ENCODE measurements at regions not wholly inside any gene's neighbourhood (a gene's known extent, or its start where the extent isn't known, plus 50 kb on each side); places are given as distances from the start of the nearest gene placed in this dataset.

GRCh38 chr3:180825964-180826363 lies 86.5 kb upstream of the FXR1 start:
- intact Hi-C loops (cut with micrococcal nuclease), result no loop called here
- DNase-seq (no peak), ATAC-seq (no peak)
- Histone ChIP-seq H3K27me3 (ENCODE audit: low read length) (peaks cover 32% of the 10 kb centered on the region), H3K9me3 (ENCODE audit: low read length) (no peaks in the 10 kb centered on the region), H2AFZ (ENCODE audit: low read length) (no peak overlapping the region), H4K20me1 (ENCODE audit: low read length) (no peaks in the 10 kb centered on the region), H3K36me3 (ENCODE audit: low read depth, low read length) (no peaks in the 10 kb centered on the region), H3K4me2 (ENCODE audit: low read length) (no peak overlapping the region), H3K27ac (ENCODE audit: low read length) (no peak overlapping the region), H3K9ac (ENCODE audit: low read length) (no peak overlapping the region), H3K9me2 (replicated peaks; ENCODE audit: low read length) (no peaks in the 10 kb centered on the region), H3K4me3 (ENCODE audit: low read length) (no peak overlapping the region), H3K4me1 (ENCODE audit: insufficient read depth, low read length) (no peaks in the 10 kb centered on the region), H3K79me2 (ENCODE audit: low read length) (no peaks in the 10 kb centered on the region), H3F3A (ENCODE audit: low read length, unreplicated experiment) (no peaks in the 10 kb centered on the region)
- POLR2A ChIA-PET (ENCODE audit: unreplicated experiment), result no interaction called here
- BruUV-seq (replicated peaks), result no TSS peak
- CTCF ChIA-PET, result no interaction called here
- TF ChIP-seq EZH2 (IDR thresholded peaks at IDR 0.05; ENCODE audit: low read length, unreplicated experiment) (no peak), CTCF (conservative IDR thresholded peaks at IDR 0.05; ENCODE audit: low read depth, low read length) (no peak)

GRCh38 chr3:180827171-180827570 lies 85.3 kb upstream of the FXR1 start:
- Histone ChIP-seq H4K20me1 (ENCODE audit: low read length) (no peaks in the 10 kb centered on the region), H3K36me3 (ENCODE audit: low read depth, low read length) (no peaks in the 10 kb centered on the region), H2AFZ (ENCODE audit: low read length) (no peak overlapping the region), H3F3A (ENCODE audit: low read length, unreplicated experiment) (no peaks in the 10 kb centered on the region), H3K9me3 (ENCODE audit: low read length) (no peaks in the 10 kb centered on the region), H3K4me3 (ENCODE audit: low read length) (no peak overlapping the region), H3K27me3 (ENCODE audit: low read length) (peaks cover 33% of the 10 kb centered on the region), H3K9me2 (replicated peaks; ENCODE audit: low read length) (no peaks in the 10 kb centered on the region), H3K4me1 (ENCODE audit: insufficient read depth, low read length) (no peaks in the 10 kb centered on the region), H3K9ac (ENCODE audit: low read length) (no peak overlapping the region), H3K4me2 (ENCODE audit: low read length) (no peak overlapping the region), H3K27ac (ENCODE audit: low read length) (no peak overlapping the region), H3K79me2 (ENCODE audit: low read length) (no peaks in the 10 kb centered on the region)
- no peak for ATAC-seq
- CTCF ChIA-PET, result no interaction called here
- POLR2A ChIA-PET (ENCODE audit: unreplicated experiment), result no interaction called here
- intact Hi-C loops (cut with micrococcal nuclease), result no loop called here
- DNase-seq, result no peak
- no TSS peak for BruUV-seq (replicated peaks)
- TF ChIP-seq EZH2phosphoT487 (IDR thresholded peaks at IDR 0.05; ENCODE audit: borderline replicate concordance, low read length), result no peak
- no peak for TF ChIP-seq EZH2 (IDR thresholded peaks at IDR 0.05; ENCODE audit: low read length, unreplicated experiment)
- no peak for TF ChIP-seq CTCF (conservative IDR thresholded peaks at IDR 0.05; ENCODE audit: low read depth, low read length)

- no peaks in the 10 kb centered on the region for H3K79me2 ChIP-seq (ENCODE audit: low read length)
- H3K4me1 ChIP-seq (ENCODE audit: insufficient read depth, low read length), result no peaks in the 10 kb centered on the region
- ATAC-seq (no peak), DNase-seq (no peak)
- no peaks in the 10 kb centered on the region for H3K9me2 ChIP-seq (replicated peaks; ENCODE audit: low read length)
- H3K4me3 ChIP-seq (ENCODE audit: low read length), result no peak overlapping the region
- CTCF ChIA-PET, result no interaction called here
- H3K27ac ChIP-seq (ENCODE audit: low read length), result no peak overlapping the region
- H4K20me1 ChIP-seq (ENCODE audit: low read length), result no peaks in the 10 kb centered on the region
- no peak overlapping the region for H3K4me2 ChIP-seq (ENCODE audit: low read length)
- no peak for TF ChIP-seq CTCF (conservative IDR thresholded peaks at IDR 0.05; ENCODE audit: low read depth, low read length)
- no peak for TF ChIP-seq EZH2phosphoT487 (IDR thresholded peaks at IDR 0.05; ENCODE audit: borderline replicate concordance, low read length)
- no peak for TF ChIP-seq EZH2 (IDR thresholded peaks at IDR 0.05; ENCODE audit: low read length, unreplicated experiment)
- BruUV-seq (replicated peaks), result no TSS peak
- peaks cover 41% of the 10 kb centered on the region for H3K27me3 ChIP-seq (ENCODE audit: low read length)
- H2AFZ ChIP-seq (ENCODE audit: low read length), result no peak overlapping the region
- no peaks in the 10 kb centered on the region for H3K9me3 ChIP-seq (ENCODE audit: low read length)
- POLR2A ChIA-PET (ENCODE audit: unreplicated experiment), result no interaction called here
- no peaks in the 10 kb centered on the region for H3K36me3 ChIP-seq (ENCODE audit: low read depth, low read length)
- intact Hi-C loops (cut with micrococcal nuclease), result no loop called here
- no peak overlapping the region for H3K9ac ChIP-seq (ENCODE audit: low read length)
- H3F3A ChIP-seq (ENCODE audit: low read length, unreplicated experiment), result no peaks in the 10 kb centered on the region
Measured at GRCh38 chr3:180828001-180828720, 84.3 kb upstream of the FXR1 start.
